22Rv1 (cell line): ENCODE measurements at regions not wholly inside any gene's neighbourhood (a gene's known extent, or its start where the extent isn't known, plus 50 kb on each side); places are given as distances from the start of the nearest gene placed in this dataset.

Experiments used
- H3K27ac ChIP-seq: fragments of 450-650 bp; 2 replicates; pipeline ENCODE4 v1.5.1; 2017
- CTCF ChIP-seq: fragments of 450-650 bp; IDR thresholded peaks from 2 replicates; pipeline ENCODE4 v1.5.1; 2017; ENCODE audit warnings: mild to moderate bottlenecking
- ZFX ChIP-seq: fragments of 450-650 bp; IDR thresholded peaks from 2 replicates; pipeline ENCODE4 v1.6.1; 2017; ENCODE audit warnings: antibody characterized with exemption, borderline replicate concordance

DNA sequence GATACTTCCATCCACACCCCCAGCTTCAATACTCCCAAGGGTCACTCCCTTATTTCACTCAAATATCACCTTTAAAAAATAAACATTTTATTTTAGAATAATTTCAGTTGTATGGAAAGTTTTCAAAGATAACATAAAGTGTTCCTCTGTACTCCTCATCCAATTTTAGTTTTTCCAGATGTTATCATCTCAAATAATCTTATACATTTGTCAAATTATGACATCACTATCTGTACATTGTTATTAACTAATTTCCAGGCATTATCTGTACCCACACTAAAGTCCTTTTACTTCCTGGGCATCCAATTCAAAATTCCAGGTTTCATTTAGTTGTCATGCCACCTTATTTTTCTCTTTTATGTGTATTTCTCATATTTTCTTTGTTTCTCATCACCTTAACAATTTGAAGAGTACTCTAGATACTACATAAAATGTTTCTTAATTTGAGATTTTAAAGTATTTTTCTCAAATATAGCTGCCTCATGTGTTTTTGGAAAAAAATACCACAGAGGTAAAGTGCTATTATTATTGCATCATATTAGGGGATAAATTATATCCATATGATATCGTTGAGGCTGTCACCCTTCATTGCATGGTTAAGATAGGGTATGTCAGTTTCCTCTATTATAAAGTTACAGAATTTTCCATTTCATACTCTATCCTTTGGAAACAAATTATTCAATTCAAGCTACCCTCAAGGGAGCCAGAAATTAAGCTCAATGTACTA is 571.0 kb downstream of the SLC6A15 start:
- no peak overlapping the region for H3K27ac ChIP-seq
- TF ChIP-seq CTCF (no peak), ZFX (no peak)

GRCh38 chr12:84336231-84336630 is 576.4 kb downstream of the SLC6A15 start:
- no peak overlapping the region for H3K27ac ChIP-seq
- TF ChIP-seq ZFX (no peak), CTCF (no peak)

- TF ChIP-seq CTCF (no peak), ZFX (no peak)
- no peak overlapping the region for H3K27ac ChIP-seq
Measured at GRCh38 chr12:84329938-84330337, 582.7 kb downstream of the SLC6A15 start.

DNA sequence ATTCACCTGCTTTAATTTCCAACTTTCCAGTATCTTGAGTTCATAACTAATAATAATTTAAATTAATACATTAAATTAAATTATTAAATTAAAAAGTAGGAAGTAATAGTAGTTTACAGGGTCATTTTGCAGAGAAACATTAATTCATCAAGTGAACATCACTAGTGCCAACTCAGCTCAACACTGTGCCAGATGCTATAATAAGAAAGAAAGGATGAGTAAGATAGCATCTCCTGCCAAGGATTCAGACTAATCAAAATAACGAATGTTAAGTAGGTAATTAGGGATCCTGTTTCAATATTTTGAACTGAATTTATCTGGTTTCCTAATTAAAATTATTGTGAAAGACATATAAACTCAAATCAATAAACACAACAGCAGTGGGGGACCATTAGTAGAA is 596.7 kb downstream of the SLC6A15 start:
- H3K27ac ChIP-seq: no peak overlapping the region
- TF ChIP-seq CTCF: no peak
- no peak for TF ChIP-seq ZFX

GRCh38 chr12:84313323-84313675 is 599.3 kb downstream of the SLC6A15 start:
- TF ChIP-seq CTCF: no peak
- TF ChIP-seq ZFX: no peak
- H3K27ac ChIP-seq: no peak overlapping the region

DNA sequence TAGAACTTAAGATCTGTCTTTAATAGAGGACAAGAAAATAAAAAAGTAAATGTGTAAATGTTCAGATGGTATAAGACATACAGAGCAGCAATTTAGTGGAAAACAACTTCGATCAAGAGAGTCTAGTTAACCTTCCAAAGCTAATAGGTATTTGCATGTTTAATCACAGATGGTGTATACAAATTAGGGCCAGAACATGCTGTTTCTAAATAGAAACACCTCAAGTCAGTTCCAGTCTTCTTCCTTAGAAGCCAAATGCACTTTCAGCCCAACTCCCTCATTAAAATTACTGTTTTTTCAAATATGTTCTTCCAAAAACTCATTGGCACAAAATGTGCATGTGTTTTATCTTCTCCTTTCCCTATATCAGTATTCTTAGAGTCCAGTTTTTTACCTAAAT is 604.4 kb downstream of the SLC6A15 start:
- no peak for TF ChIP-seq CTCF
- TF ChIP-seq ZFX: no peak
- no peak overlapping the region for H3K27ac ChIP-seq

- no peak overlapping the region for H3K27ac ChIP-seq
- no peak for TF ChIP-seq ZFX
- TF ChIP-seq CTCF: no peak
Measured at GRCh38 chr12:84305144-84305543, 607.5 kb downstream of the SLC6A15 start.
